ENCODE measurements at regions not wholly inside any gene's neighbourhood (a gene's known extent, or its start where the extent isn't known, plus 50 kb on each side); places are given as distances from the start of the nearest gene placed in this dataset.

GRCh38 chr6:20038410-20039204, 173.7 kb downstream of the MBOAT1 start:
- no peaks in the 10 kb centered on the region for H3K4me1 ChIP-seq
- DNase-seq (ENCODE audit: extremely low spot score in 2 of 2) = no peak
- intact Hi-C loops (cut with DNase I) = no loop called here

GRCh38 chr6:20044883-20045282, 167.4 kb downstream of the MBOAT1 start:
- no peak for TF ChIP-seq POLR2A (IDR thresholded peaks at IDR 0.05)
- no peak for TF ChIP-seq CTCF (IDR thresholded peaks at IDR 0.05)
- TF ChIP-seq POLR2AphosphoS5 (IDR thresholded peaks at IDR 0.05; ENCODE audit: insufficient read depth in 1 of 2, low read depth in 1 of 2) = no peak
- H3K36me3 ChIP-seq = no peaks in the 10 kb centered on the region
- no peak overlapping the region for H3K4me3 ChIP-seq
- H3K27me3 ChIP-seq = no peaks in the 10 kb centered on the region
- no peak for DNase-seq (ENCODE audit: extremely low spot score in 2 of 2)
- no peaks in the 10 kb centered on the region for H3K9me3 ChIP-seq
- no peak overlapping the region for H3K27ac ChIP-seq
- intact Hi-C loops (cut with DNase I) = no loop called here
- no peaks in the 10 kb centered on the region for H3K4me1 ChIP-seq

More at GRCh38 chr6:20038410-20039204, 173.7 kb downstream of the MBOAT1 start:
- no peaks in the 10 kb centered on the region for H3K27me3 ChIP-seq
- no peak overlapping the region for H3K27ac ChIP-seq
- H3K36me3 ChIP-seq = no peaks in the 10 kb centered on the region
- no peak overlapping the region for H3K4me3 ChIP-seq
- no peaks in the 10 kb centered on the region for H3K9me3 ChIP-seq
- TF ChIP-seq POLR2A (IDR thresholded peaks at IDR 0.05) = no peak
- TF ChIP-seq POLR2AphosphoS5 (IDR thresholded peaks at IDR 0.05; ENCODE audit: insufficient read depth in 1 of 2, low read depth in 1 of 2) = no peak
- TF ChIP-seq CTCF (IDR thresholded peaks at IDR 0.05) = no peak
